ENCODE measurements at regions not wholly inside any gene's neighbourhood (a gene's known extent, or its start where the extent isn't known, plus 50 kb on each side); places are given as distances from the start of the nearest gene placed in this dataset.

- TF ChIP-seq ATF3 (CRISPR knock-in tag; conservative IDR thresholded peaks at IDR 0.05) (no peak), CTCF (IDR thresholded peaks at IDR 0.05) (no peak), PREB (CRISPR knock-in tag; IDR thresholded peaks at IDR 0.05; ENCODE audit: borderline replicate concordance) (no peak), E2F1 (CRISPR knock-in tag; IDR thresholded peaks at IDR 0.05) (no peak), FOXK1 (CRISPR knock-in tag; IDR thresholded peaks at IDR 0.05) (no peak), ZNF232 (CRISPR knock-in tag; IDR thresholded peaks at IDR 0.05) (no peak), PRRX2 (CRISPR knock-in tag; IDR thresholded peaks at IDR 0.05) (no peak), EMX1 (CRISPR knock-in tag; IDR thresholded peaks at IDR 0.05) (no peak), KAT7 (CRISPR knock-in tag; IDR thresholded peaks at IDR 0.05; ENCODE audit: borderline replicate concordance) (no peak), NFE2L1 (CRISPR knock-in tag; IDR thresholded peaks at IDR 0.05) (no peak), ZSCAN18 (CRISPR knock-in tag; IDR thresholded peaks at IDR 0.05) (no peak), AR (CRISPR knock-in tag; IDR thresholded peaks at IDR 0.05) (no peak)
These were observed 601.1 kb downstream of the EPHA5 start for GRCh38 chr4:65069177-65069576.
